ENCODE measurements at regions not wholly inside any gene's neighbourhood (a gene's known extent, or its start where the extent isn't known, plus 50 kb on each side); places are given as distances from the start of the nearest gene placed in this dataset.
"Not testable (repeated sequence)": the region's sequence is repeated elsewhere in the genome, so short reads cannot be mapped to it uniquely, and the experiment has no call there.

- no peak for DNase-seq (ENCODE audit: low spot score in 2 of 2)
- H3K4me3 ChIP-seq (ENCODE audit: low read depth, poor library complexity, severe bottlenecking) = no peak overlapping the region
- TF ChIP-seq POLR2A (IDR thresholded peaks at IDR 0.05) = no peak
- TF ChIP-seq, protein P1, sequence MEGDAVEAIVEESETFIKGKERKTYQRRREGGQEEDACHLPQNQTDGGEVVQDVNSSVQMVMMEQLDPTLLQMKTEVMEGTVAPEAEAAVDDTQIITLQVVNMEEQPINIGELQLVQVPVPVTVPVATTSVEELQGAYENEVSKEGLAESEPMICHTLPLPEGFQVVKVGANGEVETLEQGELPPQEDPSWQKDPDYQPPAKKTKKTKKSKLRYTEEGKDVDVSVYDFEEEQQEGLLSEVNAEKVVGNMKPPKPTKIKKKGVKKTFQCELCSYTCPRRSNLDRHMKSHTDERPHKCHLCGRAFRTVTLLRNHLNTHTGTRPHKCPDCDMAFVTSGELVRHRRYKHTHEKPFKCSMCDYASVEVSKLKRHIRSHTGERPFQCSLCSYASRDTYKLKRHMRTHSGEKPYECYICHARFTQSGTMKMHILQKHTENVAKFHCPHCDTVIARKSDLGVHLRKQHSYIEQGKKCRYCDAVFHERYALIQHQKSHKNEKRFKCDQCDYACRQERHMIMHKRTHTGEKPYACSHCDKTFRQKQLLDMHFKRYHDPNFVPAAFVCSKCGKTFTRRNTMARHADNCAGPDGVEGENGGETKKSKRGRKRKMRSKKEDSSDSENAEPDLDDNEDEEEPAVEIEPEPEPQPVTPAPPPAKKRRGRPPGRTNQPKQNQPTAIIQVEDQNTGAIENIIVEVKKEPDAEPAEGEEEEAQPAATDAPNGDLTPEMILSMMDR (IDR thresholded peaks at IDR 0.05) = no peak
- intact Hi-C loops (cut with DNase I; ENCODE audit: low total_unique reads) = no loop called here
- 86 to 88% methylated on average over 9 of the region's 9 CpGs for WGBS, 2 donors
Observed at GRCh38 chr16:26824469-26824868, 242.3 kb upstream of the C16orf82 start.

DNA sequence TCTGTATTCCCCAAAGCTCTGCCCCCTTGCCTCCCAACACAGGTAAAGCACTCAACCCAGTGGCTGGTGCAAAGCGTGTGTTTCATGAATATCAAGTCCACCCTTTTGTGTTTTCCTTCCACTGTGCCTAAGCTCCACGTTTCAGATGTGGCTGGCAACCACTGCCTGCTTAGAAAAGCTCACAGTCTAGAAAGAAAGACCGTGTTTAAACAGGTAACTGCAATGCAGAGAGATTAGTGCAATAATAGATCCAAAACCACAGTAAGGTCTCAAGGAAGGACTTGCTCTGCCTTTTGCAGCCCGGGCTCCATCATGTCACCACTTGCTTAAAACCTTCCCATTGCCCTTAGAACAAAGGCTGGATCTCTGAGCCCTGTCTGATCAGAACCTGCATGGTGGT lies 240.2 kb upstream of the C16orf82 start:
- no peak for DNase-seq (ENCODE audit: low spot score in 2 of 2)
- intact Hi-C loops (cut with DNase I; ENCODE audit: low total_unique reads) = no loop called here
- no peak overlapping the region for H3K4me3 ChIP-seq (ENCODE audit: low read depth, poor library complexity, severe bottlenecking)
- no peak for TF ChIP-seq POLR2A (IDR thresholded peaks at IDR 0.05)
- TF ChIP-seq, protein P1 (IDR thresholded peaks at IDR 0.05) = no peak
- WGBS, 2 donors = 68 to 74% methylated on average over 4 of the region's 4 CpGs

GRCh38 chr16:26827386-26827785 lies 239.3 kb upstream of the C16orf82 start:
- TF ChIP-seq, protein P1 (IDR thresholded peaks at IDR 0.05) = no peak
- TF ChIP-seq POLR2A (IDR thresholded peaks at IDR 0.05) = no peak
- no peak overlapping the region for H3K4me3 ChIP-seq (ENCODE audit: low read depth, poor library complexity, severe bottlenecking)
- DNase-seq (ENCODE audit: low spot score in 2 of 2) = no peak
- WGBS, 2 donors = 84 to 85% methylated on average over 4 of the region's 4 CpGs
- intact Hi-C loops (cut with DNase I; ENCODE audit: low total_unique reads) = no loop called here

DNA sequence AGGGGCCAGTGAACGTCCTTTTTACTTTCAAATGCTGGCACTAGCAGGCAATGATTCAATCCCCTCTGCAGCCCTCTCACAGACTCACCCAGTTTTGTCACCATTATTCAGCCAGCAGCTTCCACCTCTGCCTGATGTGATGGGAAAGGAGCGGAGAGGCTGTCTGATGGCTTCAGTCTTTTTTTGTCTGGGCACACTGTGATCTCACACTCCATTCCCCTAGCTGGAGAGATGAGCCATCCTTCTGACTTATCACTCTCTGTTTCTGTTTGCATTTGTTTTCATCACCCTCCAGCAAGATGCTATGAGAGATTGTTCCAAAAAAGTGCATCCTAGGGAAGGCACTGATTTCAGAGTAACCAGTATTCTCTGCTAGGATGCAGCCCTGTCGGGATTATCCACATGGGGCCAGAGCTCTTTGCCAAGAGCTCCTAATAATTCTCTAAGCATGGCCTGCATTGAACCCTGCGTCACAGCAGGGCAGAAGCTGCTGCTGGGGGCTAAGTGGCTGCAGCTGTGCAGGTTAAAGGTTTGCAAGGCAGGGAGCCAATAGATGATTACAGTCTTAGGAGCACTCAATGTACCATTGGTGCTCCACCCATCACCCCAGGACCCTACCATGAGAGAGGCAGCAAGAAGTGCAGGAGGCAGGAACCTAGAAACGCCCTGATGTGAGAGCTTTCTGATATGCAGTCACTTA lies 236.1 kb upstream of the C16orf82 start:
- TF ChIP-seq POLR2A (IDR thresholded peaks at IDR 0.05) = no peak
- TF ChIP-seq, protein P1 (IDR thresholded peaks at IDR 0.05) = no peak

GRCh38 chr16:26836114-26836513 lies 230.6 kb upstream of the C16orf82 start:
- H3K4me3 ChIP-seq (ENCODE audit: low read depth, poor library complexity, severe bottlenecking); intact Hi-C loops (cut with DNase I; ENCODE audit: low total_unique reads): not testable (repeated sequence)
- peak in 1 of 2 donors; percentile 70 for DNase-seq (ENCODE audit: low spot score in 2 of 2)
- 91 to 95% methylated on average over 26 to 29 of the region's 31 CpGs for WGBS, 2 donors

More for the DNA sequence above, 236.1 kb upstream of the C16orf82 start:
- intact Hi-C loops (cut with DNase I; ENCODE audit: low total_unique reads) = no loop called here
- DNase-seq (ENCODE audit: low spot score in 2 of 2) = no peak
- 42 to 48% methylated on average over 5 of the region's 5 CpGs for WGBS, 2 donors
- no peak overlapping the region for H3K4me3 ChIP-seq (ENCODE audit: low read depth, poor library complexity, severe bottlenecking)

GRCh38 chr16:26838931-26839330 lies 227.8 kb upstream of the C16orf82 start:
- 88 to 92% methylated on average over 6 of the region's 6 CpGs for WGBS, 2 donors
- TF ChIP-seq, protein P1 (IDR thresholded peaks at IDR 0.05) = no peak
- no peak for TF ChIP-seq POLR2A (IDR thresholded peaks at IDR 0.05)

More at GRCh38 chr16:26838931-26839330, 227.8 kb upstream of the C16orf82 start:
- peak in 1 of 2 donors; percentile 36 for DNase-seq (ENCODE audit: low spot score in 2 of 2)
- H3K4me3 ChIP-seq (ENCODE audit: low read depth, poor library complexity, severe bottlenecking) = no peak overlapping the region
- intact Hi-C loops (cut with DNase I; ENCODE audit: low total_unique reads) = no loop called here
